ENCODE measurements at regions not wholly inside any gene's neighbourhood (a gene's known extent, or its start where the extent isn't known, plus 50 kb on each side); places are given as distances from the start of the nearest gene placed in this dataset.

GRCh38 chr3:127038923-127039581 is 56.1 kb downstream of the PLXNA1 start:
- Histone ChIP-seq H3T11ph (ENCODE audit: low read length) (no peak overlapping the region), H3K4me1 (ENCODE audit: insufficient read depth, low read length) (peaks cover 3% of the 10 kb centered on the region; the same call in 1 of the 2 replicates), H3K23ac (ENCODE audit: insufficient read length, low read depth, low read length) (no peak overlapping the region), H2BK15ac (ENCODE audit: low read depth, low read length) (no peak overlapping the region), H3K14ac (ENCODE audit: insufficient read depth, low read length) (no peak overlapping the region), H2AFZ (ENCODE audit: low read length) (no peak overlapping the region), H3K4ac (ENCODE audit: low read depth, low read length) (no peak overlapping the region), H3K79me2 (ENCODE audit: insufficient read depth, low read length) (no peaks in the 10 kb centered on the region), H4K91ac (ENCODE audit: insufficient read length, low read depth, low read length) (no peak overlapping the region), H3K56ac (ENCODE audit: insufficient read length, low read depth, low read length) (no peak overlapping the region), H3K4me2 (ENCODE audit: insufficient read depth, insufficient read length, low read length) (no peak overlapping the region), H3K9ac (ENCODE audit: extremely low read depth, insufficient read length, low read length) (no peak overlapping the region), H2BK120ac (ENCODE audit: low read depth, low read length, poor library complexity, severe bottlenecking) (no peak overlapping the region), H3K18ac (ENCODE audit: insufficient read length, low read depth, low read length) (no peak overlapping the region), H2BK20ac (ENCODE audit: low read depth, low read length, poor library complexity, severe bottlenecking) (no peak overlapping the region), H4K8ac (replicated peaks; ENCODE audit: insufficient read length, low read depth, low read length) (no peak overlapping the region), H4K5ac (ENCODE audit: insufficient read length, low read depth, low read length) (no peak overlapping the region), H3K79me1 (ENCODE audit: insufficient read depth, low read depth, low read length, poor library complexity, severe bottlenecking) (no peaks in the 10 kb centered on the region), H2BK5ac (ENCODE audit: insufficient read length, low read length) (no peak overlapping the region), H3K27ac (ENCODE audit: insufficient read length, low read depth, low read length) (no peak overlapping the region), H4K20me1 (ENCODE audit: control insufficient read depth, insufficient read depth, insufficient read length) (no peaks in the 10 kb centered on the region), H2BK12ac (ENCODE audit: insufficient read length, low read depth, low read length) (no peak overlapping the region), H3K9me3 (ENCODE audit: control insufficient read depth, low read depth, low read length) (no peaks in the 10 kb centered on the region), H2AK5ac (ENCODE audit: insufficient read length, low read length) (no peak overlapping the region), H3K27me3 (ENCODE audit: insufficient read depth, low read length) (no peaks in the 10 kb centered on the region), H3K23me2 (ENCODE audit: insufficient read length, low read depth, low read length, poor library complexity, severe bottlenecking) (no peaks in the 10 kb centered on the region)
- Mint-ChIP-seq H3K9me3 (no peaks in the 10 kb centered on the region), H3K27ac (no peak overlapping the region; a peak in 1 of 7 replicates), H3K4me1 (peaks cover 21 to 24% of the 10 kb centered on the region in 2 experiments), H3K36me3 (ENCODE audit: insufficient read depth in 1 of 3, low read depth in 3 of 3) (peaks cover 0 to 6% (median 0%) of the 10 kb centered on the region in 3 experiments; a peak in 2 of 7 replicates), H3K4me3 (no peak overlapping the region), H3K27me3 (ENCODE audit: low read depth) (no peaks in the 10 kb centered on the region; the same call in none of the 2 replicates)
- WGBS (ENCODE audit: extremely low coverage, insufficient read length, low lambda C conversion rate) = no CpG with 5 or more reads among the region's 12 CpGs
- no peak for TF ChIP-seq CTCF (conservative IDR thresholded peaks at IDR 0.05)
- DNase-seq = no peak

All from H9 (cell line).